Left lung (tissue), 4 donors: ENCODE measurements at regions not wholly inside any gene's neighbourhood (a gene's known extent, or its start where the extent isn't known, plus 50 kb on each side); places are given as distances from the start of the nearest gene placed in this dataset.

Experiments
- ATAC-seq: fragments of 200-7000 bp; cut with Tn5 transposase; one replicate; pipeline ENCODE4 v1.9.1; 2020; ENCODE audit warnings: moderate library complexity
- DNase-seq, 4 donors: peaks; one replicate each; pipeline ENCODE4 v3.0.0-alpha.2; 2013 to 2020
- H3K27ac ChIP-seq, 2 donors: fragments of 200-600 bp; sonication (generic) in 1 of 2; one replicate each; pipeline versions ENCODE4 v1.5.0 to v1.8.0; 2020 to 2021
- H3K27me3 ChIP-seq, 2 donors: fragments of 200-600 bp; sonication (generic) in 1 of 2; one replicate each; pipeline versions ENCODE4 v1.5.0 to v1.8.0; 2020 to 2021
- H3K36me3 ChIP-seq, 2 donors: fragments of 200-600 bp; sonication (generic) in 1 of 2; one replicate each; pipeline versions ENCODE4 v1.5.0 to v1.8.0; 2020 to 2021
- H3K4me1 ChIP-seq, 2 donors: fragments of 200-600 bp; one replicate each; pipeline ENCODE4 v1.8.0; 2021
- H3K4me3 ChIP-seq, 2 donors: fragments of 200-600 bp; sonication (generic) in 1 of 2; one replicate each; pipeline versions ENCODE4 v1.5.0 to v1.8.0; 2020 to 2021; ENCODE audit warnings: mild to moderate bottlenecking in 1 of 2
- H3K9me3 ChIP-seq, 2 donors: fragments of 200-600 bp; sonication (generic) in 1 of 2; one replicate each; pipeline versions ENCODE4 v1.5.0 to v1.8.0; 2020 to 2021
- CTCF ChIP-seq, 2 donors: fragments of 200-600 bp; sonication (generic) in 1 of 2; IDR thresholded peaks; one replicate each; pipeline versions ENCODE4 v1.5.0 to v1.8.0; 2021; ENCODE audit warnings: antibody characterized with exemption in 2 of 2
- intact Hi-C, 2 donors: fragments of 100-400 bp; cut with DNase I; formaldehyde crosslinking; loops; one replicate each; pipeline versions ENCODE4 v1.11.2 to v1.14.2; 2022
- donor health status: DM: no; HTN: yes; CAD: no.
- donor health status: DM: no; HTN: no; CAD: no.

- no peak for TF ChIP-seq CTCF (IDR thresholded peaks at IDR 0.05)
- Histone ChIP-seq H3K4me3 (no peak overlapping the region), H3K27ac (no peak overlapping the region), H3K27me3 (peaks cover 0 to 11% of the 10 kb centered on the region in 2 donors), H3K9me3 (no peaks in the 10 kb centered on the region), H3K36me3 (no peaks in the 10 kb centered on the region), H3K4me1 (peaks cover 0 to 15% of the 10 kb centered on the region in 2 donors)
- intact Hi-C loops: no loop called here
- ATAC-seq: no peak
- no peak for DNase-seq
Observed at GRCh38 chr11:119537306-119538253, 114.6 kb upstream of the THY1 start.

- Histone ChIP-seq H3K36me3 (no peaks in the 10 kb centered on the region), H3K4me3 (no peak overlapping the region), H3K9me3 (no peaks in the 10 kb centered on the region), H3K27ac (no peak overlapping the region), H3K27me3 (peaks cover 0 to 11% of the 10 kb centered on the region in 2 donors), H3K4me1 (peaks cover 0 to 15% of the 10 kb centered on the region in 2 donors)
- intact Hi-C loops: no loop called here
- DNase-seq: no peak
- TF ChIP-seq CTCF (IDR thresholded peaks at IDR 0.05): no peak
- ATAC-seq: no peak
Observed at GRCh38 chr11:119536801-119537200, 113.8 kb upstream of the THY1 start.

- ATAC-seq: peak; percentile 93
- intact Hi-C loops: no loop called here
- no peak overlapping the region for H3K27ac ChIP-seq
- TF ChIP-seq CTCF (IDR thresholded peaks at IDR 0.05): peak; percentile 85 to 86
- H3K27me3 ChIP-seq: peaks cover 0 to 17% of the 10 kb centered on the region in 2 donors
- no peak overlapping the region for H3K4me3 ChIP-seq
- no peaks in the 10 kb centered on the region for H3K9me3 ChIP-seq
- peak in 3 of 4 donors; percentile 24 to 94 (median 58) for DNase-seq
- no peaks in the 10 kb centered on the region for H3K36me3 ChIP-seq
- H3K4me1 ChIP-seq: peaks cover 0 to 15% of the 10 kb centered on the region in 2 donors
Observed at GRCh38 chr11:119533921-119534736, 111.2 kb upstream of the THY1 start.

GRCh38 chr11:119533462-119533861 is 110.5 kb upstream of the THY1 start:
- H3K4me1 ChIP-seq: peaks cover 0 to 15% of the 10 kb centered on the region in 2 donors
- no peaks in the 10 kb centered on the region for H3K9me3 ChIP-seq
- no peak overlapping the region for H3K4me3 ChIP-seq
- no peak overlapping the region for H3K27ac ChIP-seq
- intact Hi-C loops: no loop called here
- peaks cover 0 to 17% of the 10 kb centered on the region in 2 donors for H3K27me3 ChIP-seq
- no peak for TF ChIP-seq CTCF (IDR thresholded peaks at IDR 0.05)
- ATAC-seq: no peak
- H3K36me3 ChIP-seq: no peaks in the 10 kb centered on the region
- DNase-seq: no peak

GRCh38 chr11:119532551-119532950 is 109.6 kb upstream of the THY1 start:
- Histone ChIP-seq H3K27me3 (peaks cover 0 to 17% of the 10 kb centered on the region in 2 donors), H3K4me3 (no peak overlapping the region), H3K36me3 (no peaks in the 10 kb centered on the region), H3K27ac (no peak overlapping the region), H3K9me3 (no peaks in the 10 kb centered on the region), H3K4me1 (peaks cover 0 to 7% of the 10 kb centered on the region in 2 donors)
- DNase-seq: no peak
- intact Hi-C loops: no loop called here
- TF ChIP-seq CTCF (IDR thresholded peaks at IDR 0.05): no peak
- ATAC-seq: no peak
